Kidney (tissue), 13 donors: ENCODE measurements at regions not wholly inside any gene's neighbourhood (a gene's known extent, or its start where the extent isn't known, plus 50 kb on each side); places are given as distances from the start of the nearest gene placed in this dataset.

ENCODE experiments used
- DNase-seq, 5 donors: peaks; one replicate each; pipeline ENCODE4 v3.0.0-alpha.2; 2013 to 2020
- FAIRE-seq: peaks from 2 replicates; lab custom pipeline; 2012; peaks lifted over from hg19 to GRCh38; lab: Jason Lieb, UNC
- H3K27ac ChIP-seq, 2 donors: one replicate each; pipeline ENCODE4 v1.7.0; 2013; ENCODE audit warnings: low read depth in 2 of 2, low read length in 2 of 2, inconsistent platforms in 1 of 2
- H3K27me3 ChIP-seq: one replicate; pipeline ENCODE4 v1.7.1; 2013; ENCODE audit warnings: low read length, inconsistent platforms; ENCODE audit not compliant: control insufficient read depth, insufficient read depth
- H3K36me3 ChIP-seq, 3 donors: one replicate each; pipeline versions ENCODE4 v1.7.0 to v1.7.1; 2013; ENCODE audit warnings: low read length in 3 of 3, control low read depth in 1 of 3, inconsistent platforms in 1 of 3; ENCODE audit not compliant: insufficient read depth in 3 of 3, control insufficient read depth in 2 of 3
- H3K4me1 ChIP-seq, 3 donors: one replicate each; pipeline versions ENCODE4 v1.7.0 to v1.7.1; 2013; ENCODE audit warnings: low read length in 3 of 3, inconsistent platforms in 1 of 3, low read depth in 1 of 3; ENCODE audit not compliant: control insufficient read depth in 2 of 3, insufficient read depth in 2 of 3
- H3K4me3 ChIP-seq, 3 donors: one replicate each; pipeline versions ENCODE4 v1.7.0 to v1.8.1; 2013; ENCODE audit warnings: low read length in 3 of 3, control low read depth in 1 of 3, inconsistent platforms in 1 of 3
- H3K9ac ChIP-seq, 3 donors: one replicate each; pipeline versions ENCODE4 v1.7.0 to v1.7.1; 2013; ENCODE audit warnings: low read length in 3 of 3, control low read depth in 1 of 3, inconsistent platforms in 1 of 3
- H3K9me3 ChIP-seq, 3 donors: one replicate each; pipeline versions ENCODE4 v1.7.0 to v1.7.1; 2013; ENCODE audit warnings: low read length in 3 of 3, control low read depth in 1 of 3, inconsistent platforms in 1 of 3; ENCODE audit not compliant: control insufficient read depth in 2 of 3, insufficient read depth in 1 of 3
- intact Hi-C: fragments of 100-400 bp; cut with DNase I; formaldehyde crosslinking; loops from one replicate; pipeline ENCODE4 v1.11.1; 2022
- TF ChIP-seq, protein P1 (sequence below): IDR thresholded peaks from 3 replicates; pipeline ENCODE4 v1.5.1; 2012; ENCODE audit warnings: mild to moderate bottlenecking, moderate library complexity, borderline replicate concordance; ENCODE audit not compliant: insufficient read depth; ENCODE audit errors: extremely low read depth
- donor health status: control.
- donor health status: control.
- donor health status: control.
- donor health status: control.
- donor health status: control.
- donor health status: DM: yes; HTN: yes; CAD: no.
- donor health status: Normal renal cell carcinoma (clear cell type).

GRCh38 chr5:174383210-174384167 lies 338.0 kb downstream of the NSG2 start:
- Histone ChIP-seq H3K27me3 (no peaks in the 10 kb centered on the region), H3K36me3 (no peaks in the 10 kb centered on the region), H3K4me3 (no peak overlapping the region), H3K9me3 (no peaks in the 10 kb centered on the region), H3K9ac (no peak overlapping the region), H3K27ac (no peak overlapping the region), H3K4me1 (no peaks in the 10 kb centered on the region)
- DNase-seq: no peak
- intact Hi-C loops: no loop called here
- no peak for FAIRE-seq
- TF ChIP-seq, protein P1, sequence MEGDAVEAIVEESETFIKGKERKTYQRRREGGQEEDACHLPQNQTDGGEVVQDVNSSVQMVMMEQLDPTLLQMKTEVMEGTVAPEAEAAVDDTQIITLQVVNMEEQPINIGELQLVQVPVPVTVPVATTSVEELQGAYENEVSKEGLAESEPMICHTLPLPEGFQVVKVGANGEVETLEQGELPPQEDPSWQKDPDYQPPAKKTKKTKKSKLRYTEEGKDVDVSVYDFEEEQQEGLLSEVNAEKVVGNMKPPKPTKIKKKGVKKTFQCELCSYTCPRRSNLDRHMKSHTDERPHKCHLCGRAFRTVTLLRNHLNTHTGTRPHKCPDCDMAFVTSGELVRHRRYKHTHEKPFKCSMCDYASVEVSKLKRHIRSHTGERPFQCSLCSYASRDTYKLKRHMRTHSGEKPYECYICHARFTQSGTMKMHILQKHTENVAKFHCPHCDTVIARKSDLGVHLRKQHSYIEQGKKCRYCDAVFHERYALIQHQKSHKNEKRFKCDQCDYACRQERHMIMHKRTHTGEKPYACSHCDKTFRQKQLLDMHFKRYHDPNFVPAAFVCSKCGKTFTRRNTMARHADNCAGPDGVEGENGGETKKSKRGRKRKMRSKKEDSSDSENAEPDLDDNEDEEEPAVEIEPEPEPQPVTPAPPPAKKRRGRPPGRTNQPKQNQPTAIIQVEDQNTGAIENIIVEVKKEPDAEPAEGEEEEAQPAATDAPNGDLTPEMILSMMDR: no peak

DNA sequence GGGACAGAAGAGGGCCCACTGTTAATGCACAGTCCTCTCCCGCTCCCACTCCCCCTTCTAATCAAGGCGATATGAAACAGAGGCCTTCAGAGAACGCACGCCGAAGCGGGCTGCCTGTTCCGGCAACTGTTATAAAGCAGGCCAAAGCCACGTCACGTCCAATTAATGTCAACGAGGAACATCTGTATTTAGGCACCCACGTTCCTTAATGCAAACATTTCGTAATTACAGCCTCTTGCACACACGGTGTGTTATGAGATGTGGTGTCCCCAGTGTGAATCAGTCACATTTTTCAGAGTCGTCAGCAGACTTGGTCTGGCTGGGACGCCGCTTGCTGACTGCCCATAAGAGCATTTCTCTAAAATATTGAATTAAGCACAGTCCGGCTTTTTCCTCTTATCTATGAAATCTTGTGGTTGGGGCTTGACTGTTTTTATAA lies 339.0 kb downstream of the NSG2 start:
- DNase-seq (peak in 3 of 5 donors; percentile 11 to 43 (median 38)), FAIRE-seq (no peak)
- Histone ChIP-seq H3K27me3 (no peaks in the 10 kb centered on the region), H3K4me1 (no peaks in the 10 kb centered on the region), H3K27ac (no peak overlapping the region), H3K36me3 (no peaks in the 10 kb centered on the region), H3K9me3 (no peaks in the 10 kb centered on the region), H3K9ac (no peak overlapping the region), H3K4me3 (no peak overlapping the region)
- intact Hi-C loops: no loop called here
- TF ChIP-seq, protein P1: no peak

- H3K9me3 ChIP-seq: no peaks in the 10 kb centered on the region
- H3K27ac ChIP-seq: no peak overlapping the region
- intact Hi-C loops: no loop called here
- no peaks in the 10 kb centered on the region for H3K4me1 ChIP-seq
- FAIRE-seq: no peak
- TF ChIP-seq, protein P1: no peak
- no peaks in the 10 kb centered on the region for H3K36me3 ChIP-seq
- no peak overlapping the region for H3K9ac ChIP-seq
- no peak overlapping the region for H3K4me3 ChIP-seq
- H3K27me3 ChIP-seq: no peaks in the 10 kb centered on the region
- DNase-seq: no peak
Measured at GRCh38 chr5:174386306-174386705, 338.1 kb upstream of the MSX2 start.
